ENCODE measurements at regions not wholly inside any gene's neighbourhood (a gene's known extent, or its start where the extent isn't known, plus 50 kb on each side); places are given as distances from the start of the nearest gene placed in this dataset.

- TF ChIP-seq CTCF (IDR thresholded peaks at IDR 0.05): no peak
- DNase-seq (ENCODE audit: low spot score): no peak
- Histone ChIP-seq H3K27ac (no peak overlapping the region), H3K4me3 (no peak overlapping the region)
These were observed 158.6 kb downstream of the TXNL1 start for GRCh38 chr18:56479841-56480240.

- no peak for DNase-seq (ENCODE audit: low spot score)
- TF ChIP-seq CTCF (IDR thresholded peaks at IDR 0.05): no peak
- H3K4me3 ChIP-seq: no peak overlapping the region
- H3K27ac ChIP-seq: no peak overlapping the region
These were observed 163.1 kb downstream of the TXNL1 start for GRCh38 chr18:56475250-56475649.

- Histone ChIP-seq H3K27ac (no peak overlapping the region), H3K4me3 (no peak overlapping the region)
- TF ChIP-seq CTCF (IDR thresholded peaks at IDR 0.05): no peak
- DNase-seq (ENCODE audit: low spot score): no peak
These were observed 164.9 kb downstream of the TXNL1 start for GRCh38 chr18:56473400-56474024.

- no peak overlapping the region for H3K4me3 ChIP-seq
- H3K27ac ChIP-seq: no peak overlapping the region
- no peak for TF ChIP-seq CTCF (IDR thresholded peaks at IDR 0.05)
- DNase-seq (ENCODE audit: low spot score): no peak
These were observed 167.7 kb downstream of the TXNL1 start for GRCh38 chr18:56470406-56471351.

- DNase-seq (ENCODE audit: low spot score): no peak
- TF ChIP-seq CTCF (IDR thresholded peaks at IDR 0.05): no peak
- H3K27ac ChIP-seq: no peak overlapping the region
- H3K4me3 ChIP-seq: no peak overlapping the region
These were observed 168.8 kb downstream of the TXNL1 start for GRCh38 chr18:56469582-56469981.

DNA sequence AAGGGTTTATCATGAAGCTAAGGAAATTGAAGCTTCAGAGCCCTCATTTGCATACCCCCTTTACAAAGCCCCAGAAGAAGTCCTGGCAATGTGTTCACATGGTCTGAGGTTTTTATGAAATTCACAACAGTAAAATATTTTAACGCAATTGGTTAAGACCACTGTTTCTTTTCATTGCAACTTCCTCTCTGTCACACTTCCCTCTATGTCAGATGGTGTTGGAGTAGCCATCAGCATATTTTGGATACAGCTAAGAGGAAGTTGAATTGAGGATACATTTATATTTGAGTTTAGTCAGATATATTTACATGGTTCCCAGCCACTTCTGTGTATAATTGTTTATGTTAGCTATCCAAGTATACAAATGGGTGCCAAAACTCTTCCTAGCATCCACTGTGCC lies 170.0 kb downstream of the TXNL1 start:
- Histone ChIP-seq H3K27ac (peak overlapping the region in 1 of 2 donors; percentile 5), H3K4me3 (no peak overlapping the region)
- no peak for DNase-seq (ENCODE audit: low spot score)
- no peak for TF ChIP-seq CTCF (IDR thresholded peaks at IDR 0.05)
